DND-41 (cell line): ENCODE measurements at regions not wholly inside any gene's neighbourhood (a gene's known extent, or its start where the extent isn't known, plus 50 kb on each side); places are given as distances from the start of the nearest gene placed in this dataset.

Source experiments
- CTCF ChIP-seq: IDR thresholded peaks from 2 replicates; pipeline ENCODE4 v1.5.1; 2012; ENCODE audit warnings: borderline replicate concordance, low read length, moderate library complexity, mild to moderate bottlenecking; ENCODE audit not compliant: poor library complexity, severe bottlenecking; ENCODE audit errors: extremely low read depth
- EZH2 ChIP-seq: IDR thresholded peaks from 3 replicates; pipeline ENCODE4 v1.6.1; 2012; ENCODE audit warnings: borderline replicate concordance, low read depth, mild to moderate bottlenecking, moderate library complexity, low read length, inconsistent platforms; ENCODE audit not compliant: severe bottlenecking

DNA sequence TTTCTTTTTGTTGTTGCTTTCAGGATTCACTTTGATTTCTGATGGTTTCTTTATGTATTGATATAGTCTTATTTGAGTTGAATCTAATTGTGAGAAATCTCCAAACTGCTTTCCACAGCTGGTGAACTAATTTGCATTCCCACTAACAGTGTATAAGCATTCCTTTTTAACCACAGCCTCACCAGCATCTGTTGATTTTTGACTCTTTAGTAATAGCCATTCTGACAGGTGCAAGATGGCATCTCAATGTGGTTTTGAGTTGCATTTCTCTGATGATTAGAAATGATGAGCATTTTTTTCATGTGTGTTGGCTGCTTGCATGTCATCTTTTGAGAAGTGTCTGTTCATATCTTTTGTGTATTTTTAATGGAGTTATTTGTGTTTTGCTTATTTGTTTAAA, 1023.1 kb downstream of the SH3BGRL start:
- TF ChIP-seq CTCF, result no peak
- no peak for TF ChIP-seq EZH2
